HEK293 (cell line): ENCODE measurements at regions not wholly inside any gene's neighbourhood (a gene's known extent, or its start where the extent isn't known, plus 50 kb on each side); places are given as distances from the start of the nearest gene placed in this dataset.

Experiments
- CTCF ChIA-PET: fragments of 350-600 bp; formaldehyde crosslinking; extraction: SDS; loops from one replicate; lab custom pipeline; 2021; ENCODE audit warnings: antibody characterized with exemption; lab: Yijun Ruan, JAX
- POLR2A ChIA-PET: fragments of 300-600 bp; formaldehyde crosslinking; extraction: SDS; loops from one replicate; lab custom pipeline; 2020; ENCODE audit warnings: antibody characterized with exemption, inconsistent platforms; lab: Yijun Ruan, JAX
- H3K27ac ChIP-seq: fragments of 200-500 bp; sonication (Bioruptor generic); 2 replicates; pipeline ENCODE4 v1.5.1; 2014; ENCODE audit warnings: low read depth, low read length, control low read depth, inconsistent platforms; ENCODE audit errors: extremely low read depth
- H3K36me3 ChIP-seq, 2 experiments: fragments of 200-500 bp in 1 of 2; sonication (Bioruptor generic) in 1 of 2; 1 replicate in 1 of 2; 2 replicates in 1 of 2; pipeline ENCODE4 v1.5.1; 2014 to 2017; ENCODE audit warnings: inconsistent platforms in 2 of 2, low read length in 2 of 2; ENCODE audit not compliant: control insufficient read depth in 2 of 2, insufficient read depth in 1 of 2
- H3K4me1 ChIP-seq: fragments of 200-500 bp; sonication (Bioruptor generic); 2 replicates; pipeline ENCODE4 v1.5.1; 2014; ENCODE audit warnings: mild to moderate bottlenecking, low read length, inconsistent platforms; ENCODE audit not compliant: control insufficient read depth, insufficient read depth
- H3K4me3 ChIP-seq: 2 replicates; pipeline ENCODE4 v1.5.1; 2011; ENCODE audit warnings: low read depth, mild to moderate bottlenecking, control low read depth, low read length, moderate library complexity
- H3K9me3 ChIP-seq: fragments of 200-500 bp; sonication (Bioruptor generic); 2 replicates; pipeline ENCODE4 v1.5.1; 2014; ENCODE audit warnings: low read depth, low read length, inconsistent platforms; ENCODE audit not compliant: control insufficient read depth, insufficient read depth
- BCL6B ChIP-seq: fragments of 450-650 bp; formaldehyde crosslinking; IDR thresholded peaks from 2 replicates; pipeline ENCODE4 v1.5.1; 2017; ENCODE audit warnings: missing biosample characterization, missing genetic modification characterization
- ELK4 ChIP-seq: IDR thresholded peaks from 2 replicates; pipeline ENCODE4 v1.6.1; 2011; ENCODE audit warnings: mild to moderate bottlenecking, low read depth, low read length, borderline replicate concordance
- KLF17 ChIP-seq: fragments of 450-650 bp; formaldehyde crosslinking; IDR thresholded peaks from 2 replicates; pipeline ENCODE4 v1.5.1; 2016; ENCODE audit warnings: missing biosample characterization, missing genetic modification characterization
- OSR2 ChIP-seq: fragments of 450-650 bp; formaldehyde crosslinking; IDR thresholded peaks from 2 replicates; pipeline ENCODE4 v1.5.1; 2016; ENCODE audit warnings: missing biosample characterization, missing genetic modification characterization
- OVOL3 ChIP-seq: fragments of 450-650 bp; formaldehyde crosslinking; IDR thresholded peaks from 2 replicates; pipeline ENCODE4 v1.5.1; 2016; ENCODE audit warnings: missing biosample characterization, missing genetic modification characterization
- SP2 ChIP-seq: fragments of 450-650 bp; formaldehyde crosslinking; IDR thresholded peaks from 2 replicates; pipeline ENCODE4 v1.5.1; 2016; ENCODE audit warnings: missing biosample characterization, missing genetic modification characterization
- TRIM28 ChIP-seq: IDR thresholded peaks from 2 replicates; pipeline ENCODE4 v1.6.1; 2011; ENCODE audit warnings: low read length, control low read depth, borderline replicate concordance
- YY1 ChIP-seq: fragments of 450-650 bp; formaldehyde crosslinking; IDR thresholded peaks from 2 replicates; pipeline ENCODE4 v1.5.1; 2018; ENCODE audit warnings: missing biosample characterization, missing genetic modification characterization
- ZBTB44 ChIP-seq: fragments of 450-650 bp; IDR thresholded peaks from 2 replicates; pipeline ENCODE4 v1.5.1; 2018; ENCODE audit warnings: missing biosample characterization, mild to moderate bottlenecking, missing genetic modification characterization
- ZBTB6 ChIP-seq: fragments of 450-650 bp; formaldehyde crosslinking; IDR thresholded peaks from 2 replicates; pipeline ENCODE4 v1.5.1; 2017; ENCODE audit warnings: missing biosample characterization, missing genetic modification characterization
- ZNF112 ChIP-seq: fragments of 450-650 bp; formaldehyde crosslinking; IDR thresholded peaks from 2 replicates; pipeline ENCODE4 v1.5.0; 2017; ENCODE audit warnings: missing biosample characterization, missing genetic modification characterization
- ZNF148 ChIP-seq: fragments of 450-650 bp; formaldehyde crosslinking; IDR thresholded peaks from 2 replicates; pipeline ENCODE4 v1.5.0; 2017; ENCODE audit warnings: missing biosample characterization, missing genetic modification characterization, borderline replicate concordance
- ZNF26 ChIP-seq: fragments of 450-650 bp; formaldehyde crosslinking; IDR thresholded peaks from 2 replicates; pipeline ENCODE4 v1.5.1; 2016; ENCODE audit warnings: missing biosample characterization, missing genetic modification characterization
- ZNF398 ChIP-seq: fragments of 450-650 bp; formaldehyde crosslinking; IDR thresholded peaks from 2 replicates; pipeline ENCODE4 v1.5.1; 2017; ENCODE audit warnings: missing biosample characterization, missing genetic modification characterization
- ZNF426 ChIP-seq: fragments of 450-650 bp; formaldehyde crosslinking; IDR thresholded peaks from 2 replicates; pipeline ENCODE4 v1.5.1; 2017; ENCODE audit warnings: missing biosample characterization, missing genetic modification characterization, mild to moderate bottlenecking, inconsistent platforms, moderate library complexity
- ZNF501 ChIP-seq: fragments of 450-650 bp; formaldehyde crosslinking; IDR thresholded peaks from 2 replicates; pipeline ENCODE4 v1.5.1; 2016; ENCODE audit warnings: missing biosample characterization, missing genetic modification characterization
- ZNF514 ChIP-seq: fragments of 450-650 bp; formaldehyde crosslinking; IDR thresholded peaks from 2 replicates; pipeline ENCODE4 v1.5.1; 2016; ENCODE audit warnings: missing biosample characterization, missing genetic modification characterization
- ZNF571 ChIP-seq: fragments of 450-650 bp; formaldehyde crosslinking; IDR thresholded peaks from 2 replicates; pipeline ENCODE4 v1.5.0; 2017; ENCODE audit warnings: missing biosample characterization, missing genetic modification characterization
- ZNF626 ChIP-seq: fragments of 450-650 bp; sonication (Bioruptor Pico); formaldehyde crosslinking; IDR thresholded peaks from 2 replicates; pipeline ENCODE4 v1.5.1; 2018; ENCODE audit warnings: missing biosample characterization, missing genetic modification characterization, inconsistent platforms
- ZNF747 ChIP-seq: fragments of 450-650 bp; formaldehyde crosslinking; IDR thresholded peaks from 2 replicates; pipeline ENCODE4 v1.5.1; 2016; ENCODE audit warnings: missing biosample characterization, missing genetic modification characterization
- ZSCAN16 ChIP-seq: fragments of 450-650 bp; formaldehyde crosslinking; IDR thresholded peaks from 2 replicates; pipeline ENCODE4 v1.5.1; 2016; ENCODE audit warnings: missing biosample characterization, missing genetic modification characterization

GRCh38 chr5:125508225-125508624, 761.8 kb upstream of the ZNF608 start:
- Histone ChIP-seq H3K36me3 (no peaks in the 10 kb centered on the region), H3K27ac (no peak overlapping the region), H3K9me3 (no peaks in the 10 kb centered on the region)
- TF ChIP-seq ELK4 (no peak), ZSCAN16 (tag by site-specific recombination) (no peak), SP2 (no peak), OSR2 (tag by site-specific recombination) (no peak), ZNF26 (tag by site-specific recombination) (no peak), OVOL3 (no peak), ZNF148 (tag by site-specific recombination) (no peak), ZNF747 (tag by site-specific recombination) (no peak), KLF17 (tag by site-specific recombination) (no peak), ZNF514 (tag by site-specific recombination) (no peak), ZBTB6 (no peak), YY1 (tag by site-specific recombination) (no peak), ZNF501 (tag by site-specific recombination) (no peak), ZNF112 (tag by site-specific recombination) (no peak), ZNF571 (no peak), TRIM28 (no peak), BCL6B (tag by site-specific recombination) (no peak)
- TF ChIP-seq, all 188 proteins: peak for 0
- CTCF ChIA-PET: no interaction called here
- Histone ChIP-seq H3K4me1 (no peaks in the 10 kb centered on the region), H3K4me3 (no peak overlapping the region)
- POLR2A ChIA-PET: no interaction called here

- ChIA-PET POLR2A (no interaction called here), CTCF (interaction anchor here (0.9 kb wide), 1 partner anchor 12 kb away, joined by 3 read pairs; no protein-coding TSS in a partner anchor)
- H3K36me3 ChIP-seq: no peaks in the 10 kb centered on the region
- no peaks in the 10 kb centered on the region for H3K9me3 ChIP-seq
- no peaks in the 10 kb centered on the region for H3K4me1 ChIP-seq
- H3K4me3 ChIP-seq: no peak overlapping the region
- no peak overlapping the region for H3K27ac ChIP-seq
- no peak for TF ChIP-seq ZNF626
- no peak for TF ChIP-seq ZNF426 (tag by site-specific recombination)
- no peak for TF ChIP-seq ZNF501 (tag by site-specific recombination)
- TF ChIP-seq ZNF398 (tag by site-specific recombination): no peak
- TF ChIP-seq ZBTB44 (tag by site-specific recombination): no peak
Measured at GRCh38 chr5:125510651-125511050, 764.2 kb upstream of the ZNF608 start.
